GM12892 (cell line): ENCODE measurements at regions not wholly inside any gene's neighbourhood (a gene's known extent, or its start where the extent isn't known, plus 50 kb on each side); places are given as distances from the start of the nearest gene placed in this dataset.

Experiments used
- POLR2A ChIP-seq: IDR thresholded peaks from 2 replicates; pipeline ENCODE4 v1.6.1; 2011; ENCODE audit warnings: low read depth, low read length, control low read depth
- POLR2AphosphoS5 ChIP-seq: IDR thresholded peaks from 2 replicates; pipeline ENCODE4 v1.6.1; 2011; ENCODE audit warnings: low read depth, low read length, control low read depth

DNA sequence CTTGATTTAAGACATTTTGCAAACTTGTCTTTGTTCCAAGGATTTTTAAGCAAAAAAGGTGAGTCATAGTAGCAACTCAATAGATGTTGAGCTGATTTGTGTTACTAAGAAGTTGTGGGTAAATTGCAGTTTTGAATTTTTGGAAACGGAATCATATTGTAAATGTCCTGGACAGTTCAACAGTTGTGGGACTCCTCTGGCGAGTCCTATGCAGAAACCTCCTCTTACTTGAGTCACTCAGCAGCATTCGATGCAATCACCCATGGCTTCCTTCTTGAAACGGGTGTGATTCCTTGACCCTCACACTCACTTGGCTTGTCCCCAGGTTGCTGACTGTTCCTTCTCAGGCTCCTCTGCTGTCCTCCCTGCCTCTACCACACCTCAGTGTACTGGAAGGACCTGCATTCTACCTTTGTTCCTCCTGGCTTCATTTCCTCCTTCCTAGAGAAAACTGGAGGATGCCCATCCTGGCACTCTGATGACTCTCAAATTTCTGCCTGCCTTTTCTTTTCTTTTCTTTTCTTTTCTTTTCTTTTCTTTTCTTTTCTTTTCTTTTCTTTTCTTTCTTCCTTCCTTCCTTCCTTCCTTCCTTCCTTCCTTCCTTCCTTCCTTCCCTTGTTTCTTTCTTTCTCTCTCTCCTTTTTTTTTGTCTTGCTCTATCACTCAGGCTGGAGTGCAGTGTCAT is 52.8 kb upstream of the DGKG start:
- TF ChIP-seq POLR2A (no peak), POLR2AphosphoS5 (no peak)
